GM12892 (cell line): ENCODE measurements at regions not wholly inside any gene's neighbourhood (a gene's known extent, or its start where the extent isn't known, plus 50 kb on each side); places are given as distances from the start of the nearest gene placed in this dataset.

ENCODE experiments used
- DNase-seq: peaks from one replicate; pipeline ENCODE4 v3.0.0; 2011; ENCODE audit not compliant: insufficient read length
- FAIRE-seq: peaks from 2 replicates; lab custom pipeline; 2011; peaks lifted over from hg19 to GRCh38; lab: Jason Lieb, UNC
- POLR2A ChIP-seq: IDR thresholded peaks from 2 replicates; pipeline ENCODE4 v1.6.1; 2011; ENCODE audit warnings: low read depth, low read length, control low read depth
- POLR2AphosphoS5 ChIP-seq: IDR thresholded peaks from 2 replicates; pipeline ENCODE4 v1.6.1; 2011; ENCODE audit warnings: low read depth, low read length, control low read depth
- TAF1 ChIP-seq: IDR thresholded peaks from 2 replicates; pipeline ENCODE4 v1.6.1; 2011; ENCODE audit warnings: low read depth, mild to moderate bottlenecking, control low read depth, low read length, borderline replicate concordance

GRCh38 chr4:127071443-127071842 lies 561.3 kb upstream of the INTU start:
- TF ChIP-seq TAF1 (no peak), POLR2A (no peak), POLR2AphosphoS5 (no peak)
- no peak for FAIRE-seq

GRCh38 chr4:127080141-127080540 lies 552.6 kb upstream of the INTU start:
- FAIRE-seq (no peak), DNase-seq (no peak)
- TF ChIP-seq POLR2A (no peak), POLR2AphosphoS5 (no peak), TAF1 (no peak)

More at GRCh38 chr4:127071443-127071842, 561.3 kb upstream of the INTU start:
- no peak for DNase-seq

- no peak for TF ChIP-seq TAF1
- TF ChIP-seq POLR2AphosphoS5: no peak
- TF ChIP-seq POLR2A: no peak
- DNase-seq (no peak), FAIRE-seq (no peak)
Measured at GRCh38 chr4:127081041-127081440, 551.7 kb upstream of the INTU start.

GRCh38 chr4:127082986-127083385 lies 549.8 kb upstream of the INTU start:
- no peak for DNase-seq
- TF ChIP-seq POLR2AphosphoS5 (no peak), POLR2A (no peak), TAF1 (no peak)
- no peak for FAIRE-seq

- FAIRE-seq (no peak), DNase-seq (no peak)
- no peak for TF ChIP-seq TAF1
- no peak for TF ChIP-seq POLR2A
- TF ChIP-seq POLR2AphosphoS5: no peak
Measured at GRCh38 chr4:127084666-127085065, 548.1 kb upstream of the INTU start.

- DNase-seq (no peak), FAIRE-seq (no peak)
- no peak for TF ChIP-seq POLR2A
- no peak for TF ChIP-seq TAF1
- no peak for TF ChIP-seq POLR2AphosphoS5
Measured at GRCh38 chr4:127097061-127097460, 535.7 kb upstream of the INTU start.

GRCh38 chr4:127102361-127102760 lies 530.4 kb upstream of the INTU start:
- DNase-seq: no peak
- TF ChIP-seq TAF1 (no peak), POLR2A (no peak), POLR2AphosphoS5 (no peak)
- FAIRE-seq: no peak

GRCh38 chr4:127103681-127104115 lies 529.1 kb upstream of the INTU start:
- FAIRE-seq (no peak), DNase-seq (no peak)
- TF ChIP-seq POLR2AphosphoS5 (no peak), TAF1 (no peak), POLR2A (no peak)

GRCh38 chr4:127113844-127114362 lies 518.9 kb upstream of the INTU start:
- DNase-seq (no peak), FAIRE-seq (no peak)
- TF ChIP-seq TAF1 (no peak), POLR2A (no peak), POLR2AphosphoS5 (no peak)

- FAIRE-seq (no peak), DNase-seq (no peak)
- TF ChIP-seq POLR2AphosphoS5 (no peak), TAF1 (no peak), POLR2A (no peak)
Measured at GRCh38 chr4:127118681-127119080, 514.1 kb upstream of the INTU start.

GRCh38 chr4:127120441-127121090 lies 512.2 kb upstream of the INTU start:
- DNase-seq (no peak), FAIRE-seq (no peak)
- no peak for TF ChIP-seq TAF1
- no peak for TF ChIP-seq POLR2AphosphoS5
- no peak for TF ChIP-seq POLR2A

GRCh38 chr4:127124919-127125318 lies 507.8 kb upstream of the INTU start:
- TF ChIP-seq POLR2AphosphoS5 (no peak), TAF1 (no peak), POLR2A (no peak)
- DNase-seq (no peak), FAIRE-seq (no peak)
